Neutrophil (primary cell): ENCODE measurements at regions not wholly inside any gene's neighbourhood (a gene's known extent, or its start where the extent isn't known, plus 50 kb on each side); places are given as distances from the start of the nearest gene placed in this dataset.
"Not testable (repeated sequence)": the region's sequence is repeated elsewhere in the genome, so short reads cannot be mapped to it uniquely, and the experiment has no call there.

ENCODE experiments used
- H3K27ac ChIP-seq: fragments of 200-600 bp; sonication (generic); 2 replicates; pipeline ENCODE4 v1.5.1; 2016; ENCODE audit warnings: mild to moderate bottlenecking, moderate library complexity
- H3K27me3 ChIP-seq: fragments of 200-600 bp; sonication (generic); 2 replicates; pipeline ENCODE4 v1.6.0; 2016; ENCODE audit warnings: mild to moderate bottlenecking
- H3K36me3 ChIP-seq: fragments of 200-600 bp; sonication (generic); 2 replicates; pipeline ENCODE4 v1.5.1; 2017
- H3K4me1 ChIP-seq, 2 experiments: fragments of 200-600 bp in 1 of 2; sonication (generic) in 1 of 2; 1 replicate in 1 of 2; 2 replicates in 1 of 2; pipeline versions ENCODE4 v1.5.1 to v1.6.1; 2013 to 2016; ENCODE audit warnings: low read depth in 1 of 2, low read length in 1 of 2, mild to moderate bottlenecking in 1 of 2, moderate library complexity in 1 of 2; ENCODE audit not compliant: control insufficient read depth in 1 of 2, insufficient read depth in 1 of 2
- H3K4me3 ChIP-seq, 2 experiments: fragments of 200-600 bp in 1 of 2; sonication (generic) in 1 of 2; 1 replicate in 1 of 2; 2 replicates in 1 of 2; pipeline ENCODE4 v1.5.1; 2013 to 2016; ENCODE audit warnings: low read depth in 1 of 2, low read length in 1 of 2, mild to moderate bottlenecking in 1 of 2, moderate library complexity in 1 of 2
- H3K9me3 ChIP-seq: fragments of 200-600 bp; sonication (generic); 2 replicates; pipeline ENCODE4 v1.5.1; 2016
- TF ChIP-seq, protein P1 (sequence below): fragments of 200-600 bp; sonication (generic); IDR thresholded peaks from 2 replicates; pipeline ENCODE4 v1.5.1; 2016; ENCODE audit warnings: antibody characterized with exemption

DNA sequence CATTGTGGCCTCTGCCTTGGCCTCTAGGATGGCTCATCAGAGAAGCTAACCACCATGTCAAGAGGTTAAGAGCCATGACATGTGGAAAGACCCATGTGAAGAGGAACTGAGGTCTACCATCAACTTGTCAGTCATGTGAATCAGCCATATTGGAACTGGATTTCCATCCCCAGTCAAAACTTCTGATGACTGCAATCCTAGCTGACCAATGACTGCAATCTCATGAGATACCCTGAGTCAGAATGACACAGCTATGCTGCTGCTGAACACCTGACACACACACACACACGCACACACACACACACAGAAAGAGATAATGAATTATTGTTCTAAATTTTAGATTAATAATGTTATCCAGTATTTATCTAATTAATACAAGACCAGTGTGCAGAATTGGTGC, 337.5 kb upstream of the LMCD1 start:
- Histone ChIP-seq H3K4me1 (no peaks in the 10 kb centered on the region), H3K36me3 (no peaks in the 10 kb centered on the region), H3K9me3 (no peaks in the 10 kb centered on the region), H3K4me3 (no peak overlapping the region), H3K27me3 (no peaks in the 10 kb centered on the region), H3K27ac (no peak overlapping the region)
- TF ChIP-seq, protein P1, sequence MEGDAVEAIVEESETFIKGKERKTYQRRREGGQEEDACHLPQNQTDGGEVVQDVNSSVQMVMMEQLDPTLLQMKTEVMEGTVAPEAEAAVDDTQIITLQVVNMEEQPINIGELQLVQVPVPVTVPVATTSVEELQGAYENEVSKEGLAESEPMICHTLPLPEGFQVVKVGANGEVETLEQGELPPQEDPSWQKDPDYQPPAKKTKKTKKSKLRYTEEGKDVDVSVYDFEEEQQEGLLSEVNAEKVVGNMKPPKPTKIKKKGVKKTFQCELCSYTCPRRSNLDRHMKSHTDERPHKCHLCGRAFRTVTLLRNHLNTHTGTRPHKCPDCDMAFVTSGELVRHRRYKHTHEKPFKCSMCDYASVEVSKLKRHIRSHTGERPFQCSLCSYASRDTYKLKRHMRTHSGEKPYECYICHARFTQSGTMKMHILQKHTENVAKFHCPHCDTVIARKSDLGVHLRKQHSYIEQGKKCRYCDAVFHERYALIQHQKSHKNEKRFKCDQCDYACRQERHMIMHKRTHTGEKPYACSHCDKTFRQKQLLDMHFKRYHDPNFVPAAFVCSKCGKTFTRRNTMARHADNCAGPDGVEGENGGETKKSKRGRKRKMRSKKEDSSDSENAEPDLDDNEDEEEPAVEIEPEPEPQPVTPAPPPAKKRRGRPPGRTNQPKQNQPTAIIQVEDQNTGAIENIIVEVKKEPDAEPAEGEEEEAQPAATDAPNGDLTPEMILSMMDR, result no peak

DNA sequence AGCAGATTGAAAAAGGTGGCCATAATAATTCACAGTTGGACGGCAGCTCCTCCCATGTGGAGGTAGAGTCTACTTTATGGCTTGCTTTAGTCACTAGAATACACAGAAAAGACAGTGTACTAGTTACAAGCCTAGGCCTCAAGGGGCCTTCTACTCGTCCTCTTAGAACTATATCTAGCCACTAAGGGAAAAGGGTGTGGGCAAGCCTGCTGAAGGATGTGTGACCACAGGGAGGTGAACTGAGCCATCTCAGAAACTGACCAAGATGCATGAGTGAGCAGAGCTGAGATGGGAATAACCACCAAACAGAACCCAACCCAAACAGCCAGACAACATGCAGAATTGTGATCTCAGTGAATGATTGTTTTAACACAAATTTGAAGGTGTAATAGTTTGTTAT, 335.6 kb upstream of the LMCD1 start:
- no peaks in the 10 kb centered on the region for H3K36me3 ChIP-seq
- TF ChIP-seq, protein P1, result no peak
- H3K9me3 ChIP-seq, result no peaks in the 10 kb centered on the region
- no peaks in the 10 kb centered on the region for H3K27me3 ChIP-seq
- H3K27ac ChIP-seq, result no peak overlapping the region
- no peaks in the 10 kb centered on the region for H3K4me1 ChIP-seq
- H3K4me3 ChIP-seq, result no peak overlapping the region

DNA sequence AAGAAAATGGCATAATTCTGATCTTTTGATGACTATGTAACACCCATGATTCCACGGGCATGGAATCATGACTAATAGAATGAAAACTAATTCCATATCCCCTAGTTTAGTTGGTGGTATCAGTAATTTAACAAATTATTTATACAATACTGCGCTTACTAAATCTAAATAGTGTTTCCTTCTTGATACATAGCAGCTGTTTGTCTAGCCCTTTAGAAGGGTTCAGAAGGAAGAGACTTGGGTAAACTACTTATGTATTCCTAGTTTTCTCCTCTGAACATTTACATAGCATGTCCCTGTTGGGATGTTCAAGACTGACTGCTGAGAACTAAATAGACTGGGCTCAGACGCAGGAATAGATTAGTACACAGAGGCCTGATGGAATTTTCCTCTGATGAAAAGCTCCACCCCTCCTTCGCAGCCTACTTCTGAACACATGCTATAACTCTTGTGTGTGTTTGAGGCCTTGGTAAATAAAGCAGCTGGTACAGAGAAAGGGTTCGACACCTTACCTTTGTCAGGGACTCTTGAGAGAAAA, 330.6 kb upstream of the LMCD1 start:
- Histone ChIP-seq H3K27ac (no peak overlapping the region), H3K4me1 (no peaks in the 10 kb centered on the region), H3K36me3 (no peaks in the 10 kb centered on the region), H3K4me3 (no peak overlapping the region), H3K9me3 (no peaks in the 10 kb centered on the region), H3K27me3 (no peaks in the 10 kb centered on the region)
- TF ChIP-seq, protein P1, result no peak

DNA sequence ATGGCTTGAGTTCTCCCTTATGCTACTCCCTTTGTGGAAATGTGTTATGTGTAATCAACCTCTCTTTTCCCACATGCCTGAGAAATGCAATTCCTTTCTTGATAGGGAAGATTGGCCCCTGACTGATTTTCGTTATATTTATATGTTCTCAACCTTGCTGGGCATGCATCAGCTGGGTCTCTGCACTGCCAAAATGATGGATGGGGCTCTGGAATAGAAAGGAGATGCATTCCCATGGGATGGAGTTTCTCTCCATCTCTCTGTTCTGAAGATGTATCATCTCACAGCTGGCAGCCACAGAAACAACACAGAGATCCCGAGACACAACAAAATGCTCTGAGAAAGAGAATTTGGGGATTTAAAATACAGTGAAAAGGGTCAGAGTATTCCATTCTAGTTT, 327.7 kb upstream of the LMCD1 start:
- Histone ChIP-seq H3K9me3 (no peaks in the 10 kb centered on the region), H3K4me1 (no peaks in the 10 kb centered on the region), H3K27ac (no peak overlapping the region), H3K4me3 (no peak overlapping the region), H3K36me3 (no peaks in the 10 kb centered on the region), H3K27me3 (no peaks in the 10 kb centered on the region)
- TF ChIP-seq, protein P1, result no peak

DNA sequence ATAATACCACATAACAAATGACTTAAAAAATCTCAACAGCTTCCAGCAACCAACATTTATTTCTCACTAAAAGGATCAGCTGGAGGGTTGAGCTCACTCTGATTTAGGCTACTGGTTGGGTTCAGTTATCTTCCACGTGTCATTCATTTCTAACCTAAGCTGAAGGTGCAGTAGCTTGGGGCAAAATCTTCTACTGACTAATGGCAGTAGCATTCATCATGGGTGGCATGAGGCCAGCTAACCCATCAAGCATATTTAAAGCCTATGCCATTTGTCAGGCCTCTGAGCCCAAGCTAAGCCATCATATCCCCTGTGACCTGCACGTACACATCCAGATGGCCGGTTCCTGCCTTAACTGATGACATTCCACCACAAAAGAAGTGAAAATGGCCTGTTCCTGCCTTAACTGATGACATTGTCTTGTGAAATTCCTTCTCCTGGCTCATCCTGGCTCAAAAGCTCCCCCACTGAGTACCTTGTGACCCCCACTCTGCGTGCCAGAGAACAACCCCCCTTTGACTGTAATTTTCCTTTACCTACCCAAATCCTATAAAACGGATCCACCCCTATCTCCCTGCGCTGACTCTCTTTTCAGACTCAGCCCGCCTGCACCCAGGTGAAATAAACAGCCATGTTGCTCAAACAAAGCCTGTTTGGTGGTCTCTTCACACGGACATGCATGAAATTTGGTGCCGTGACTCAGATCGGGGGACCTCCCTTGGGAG, 324.7 kb upstream of the LMCD1 start:
- not testable (repeated sequence) for H3K4me3 ChIP-seq, H3K36me3 ChIP-seq, H3K27me3 ChIP-seq, H3K9me3 ChIP-seq, H3K27ac ChIP-seq, H3K4me1 ChIP-seq

DNA sequence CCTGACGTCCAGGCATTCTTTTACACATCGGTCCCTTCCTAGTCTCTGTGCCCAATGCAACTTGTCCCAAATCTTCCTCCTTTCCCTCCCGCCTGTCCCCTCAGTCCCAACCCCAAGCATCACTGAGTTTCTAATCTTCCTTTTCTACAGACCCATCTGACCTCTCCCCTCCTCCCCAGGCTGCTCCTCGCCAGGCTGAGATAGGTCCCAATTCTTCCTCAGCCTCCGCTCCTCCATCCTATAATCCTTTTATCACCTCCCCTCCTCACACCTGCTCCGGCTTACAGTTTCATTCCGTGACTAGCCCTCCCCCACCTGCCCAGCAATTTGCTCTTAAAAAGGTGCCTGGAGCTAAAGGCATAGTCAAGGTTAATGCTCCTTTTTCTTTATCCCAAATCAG, 323.1 kb upstream of the LMCD1 start:
- H3K27ac ChIP-seq, H3K4me3 ChIP-seq: not testable (repeated sequence)

More for the DNA sequence above, 323.1 kb upstream of the LMCD1 start:
- not testable (repeated sequence) for H3K9me3 ChIP-seq, H3K36me3 ChIP-seq, H3K4me1 ChIP-seq, H3K27me3 ChIP-seq
